Skin epidermis (tissue), 12 donors: ENCODE measurements at regions not wholly inside any gene's neighbourhood (a gene's known extent, or its start where the extent isn't known, plus 50 kb on each side); places are given as distances from the start of the nearest gene placed in this dataset.
"Not testable (repeated sequence)": the region's sequence is repeated elsewhere in the genome, so short reads cannot be mapped to it uniquely, and the experiment has no call there.

Source experiments
- H3K27ac ChIP-seq, 21 experiments: fragments of 200-600 bp; sonication (generic) in 11 of 21; one replicate each; pipeline ENCODE4 v1.5.0; 2020; ENCODE audit warnings: mild to moderate bottlenecking in 3 of 21, inconsistent platforms in 2 of 21, moderate library complexity in 2 of 21
- H3K4me3 ChIP-seq, 7 experiments: fragments of 200-600 bp; sonication (generic) in 2 of 7; one replicate each; pipeline ENCODE4 v1.5.0; 2020; ENCODE audit warnings: inconsistent platforms in 2 of 7, mild to moderate bottlenecking in 2 of 7, moderate library complexity in 1 of 7

DNA sequence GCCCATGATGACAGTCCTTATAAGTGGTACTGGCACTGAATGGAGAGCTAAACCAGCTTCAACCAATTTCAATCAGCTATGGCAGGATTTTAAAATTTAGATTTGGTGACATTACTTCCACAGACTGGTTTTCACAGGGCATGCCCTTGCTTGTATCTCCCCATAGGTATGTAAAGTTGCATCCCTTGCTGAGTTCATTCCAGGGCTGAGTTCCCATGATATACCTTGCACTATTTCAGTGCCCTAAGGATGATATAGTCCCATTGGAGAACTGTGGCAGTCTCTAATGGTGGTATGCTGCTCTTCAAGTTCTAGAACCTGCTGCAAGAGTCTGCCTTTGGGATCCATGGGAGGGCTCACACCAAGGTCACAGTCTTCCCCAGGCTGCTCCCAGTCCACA lies 232.7 kb upstream of the MOCS1 start:
- H3K4me3 ChIP-seq = no peak overlapping the region

DNA sequence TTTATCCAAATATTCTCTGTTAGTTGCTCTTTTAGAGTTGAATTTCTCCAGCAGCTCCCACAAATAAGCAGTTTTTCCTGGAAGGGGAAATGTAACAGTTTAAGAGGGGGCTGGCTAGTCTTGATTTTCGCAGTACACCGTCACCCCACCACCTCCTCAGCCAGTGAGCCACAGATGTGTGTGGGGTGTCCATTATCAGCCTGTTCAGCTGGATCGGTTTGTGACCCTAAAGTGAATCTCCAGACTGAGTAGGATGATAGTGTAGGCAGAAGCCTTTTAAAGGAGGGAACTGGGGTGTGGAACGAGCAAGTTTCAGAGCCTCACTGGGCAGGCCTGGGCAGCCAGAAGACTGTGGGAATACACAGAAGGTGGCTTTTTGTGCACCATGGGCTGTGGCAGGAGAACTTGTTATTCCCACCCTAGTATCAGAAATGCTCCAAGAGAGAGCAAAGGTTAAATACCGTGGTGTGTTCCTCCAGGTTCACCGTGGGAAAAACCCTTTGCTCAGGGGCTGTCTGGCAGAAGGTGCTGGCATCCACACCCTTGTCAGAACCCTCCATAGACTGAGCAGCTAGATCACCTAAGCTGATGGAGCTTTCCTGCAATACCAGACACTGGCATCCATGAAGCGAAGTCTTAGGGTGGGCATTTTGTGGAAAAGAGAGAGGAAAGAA lies 230.9 kb upstream of the MOCS1 start:
- no peak overlapping the region for H3K4me3 ChIP-seq
- H3K27ac ChIP-seq = peak overlapping the region in 6 of 21 experiments; percentile 18 to 58 (median 34)

More for the DNA sequence above, 232.7 kb upstream of the MOCS1 start:
- no peak overlapping the region for H3K27ac ChIP-seq

DNA sequence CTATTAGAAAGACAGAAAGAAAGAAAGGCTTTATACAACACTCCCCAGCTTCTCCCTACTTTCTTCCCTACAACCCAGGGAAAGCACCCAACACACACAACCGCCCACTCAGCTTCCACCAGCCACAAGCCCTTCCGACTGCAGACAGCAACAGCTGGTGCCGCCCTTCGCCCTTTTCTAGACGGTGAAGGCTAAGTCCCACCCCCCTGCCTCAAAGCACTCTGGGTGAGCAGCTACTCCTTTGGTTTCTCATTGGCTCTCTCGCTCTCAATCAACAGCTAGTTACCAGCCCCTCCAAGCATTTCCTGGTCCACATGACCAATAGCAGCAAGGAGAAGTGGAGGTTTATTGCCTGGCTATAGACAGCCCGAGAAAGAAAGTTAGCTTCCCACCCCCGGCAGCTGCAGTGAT lies 230.1 kb upstream of the MOCS1 start:
- Histone ChIP-seq H3K27ac (peak overlapping the region in 6 of 21 experiments; percentile 18 to 58 (median 46)), H3K4me3 (no peak overlapping the region)

DNA sequence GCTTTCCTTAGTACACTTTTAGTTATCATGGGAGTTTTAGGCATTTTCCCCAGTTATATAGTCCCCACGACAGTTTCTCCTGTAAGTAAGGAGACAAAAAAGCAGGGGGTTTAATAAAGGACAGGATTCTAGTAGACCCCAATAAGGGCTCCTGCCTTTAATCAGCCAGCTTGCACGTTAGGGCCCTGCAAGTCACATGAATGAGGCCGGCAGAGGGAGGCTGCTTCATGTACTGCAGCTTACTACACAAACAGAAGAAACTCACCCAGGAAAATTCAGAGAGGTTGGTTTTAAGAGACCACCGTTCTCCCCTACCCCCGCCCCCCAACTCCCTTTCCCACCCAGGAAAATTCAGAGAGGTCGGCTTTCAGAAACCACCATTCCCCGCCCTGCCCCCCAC lies 229.7 kb upstream of the MOCS1 start:
- H3K27ac ChIP-seq = peak overlapping the region in 3 of 21 experiments; percentile 49 to 58 (median 58)

DNA sequence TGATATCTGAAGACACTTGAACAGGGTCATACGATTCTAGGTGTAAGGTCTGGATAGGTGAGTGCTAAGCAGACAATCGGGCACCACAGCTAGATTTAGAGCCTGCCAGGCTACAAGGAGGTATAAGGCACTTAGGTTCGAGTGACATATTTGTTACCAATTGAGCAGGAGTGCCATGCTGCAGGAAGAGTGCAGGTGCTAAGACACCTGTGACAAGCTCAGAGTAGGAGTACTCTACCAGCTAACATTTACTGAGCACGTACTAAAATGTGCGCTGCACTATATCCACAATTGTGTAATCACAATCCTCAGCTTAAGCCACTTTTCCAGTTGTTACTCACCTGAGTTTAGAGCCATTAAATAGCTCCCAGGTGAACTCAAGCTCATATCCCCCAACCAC lies 227.8 kb upstream of the MOCS1 start:
- Histone ChIP-seq H3K27ac (no peak overlapping the region), H3K4me3 (no peak overlapping the region)

More for the DNA sequence above, 229.7 kb upstream of the MOCS1 start:
- H3K4me3 ChIP-seq = no peak overlapping the region

DNA sequence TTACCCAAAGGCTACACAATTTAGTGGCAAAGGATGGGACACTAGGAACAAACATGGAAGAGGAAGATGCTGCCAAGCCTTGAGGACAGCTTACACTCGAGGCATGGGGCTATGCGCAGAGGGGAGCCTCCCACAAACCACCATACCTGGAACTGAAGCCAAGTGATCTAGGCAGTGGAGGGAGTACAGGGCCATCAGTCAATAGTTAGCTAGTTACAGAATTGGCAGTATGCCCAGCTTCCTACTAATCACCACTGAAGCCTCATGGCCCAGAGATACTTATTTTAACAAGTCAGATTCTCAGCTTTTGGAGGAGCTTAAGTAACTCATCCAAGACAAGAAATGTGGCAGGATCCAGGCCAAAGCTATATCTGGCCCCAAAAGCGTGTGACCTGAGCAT lies 226.6 kb upstream of the MOCS1 start:
- Histone ChIP-seq H3K4me3 (no peak overlapping the region), H3K27ac (no peak overlapping the region)

DNA sequence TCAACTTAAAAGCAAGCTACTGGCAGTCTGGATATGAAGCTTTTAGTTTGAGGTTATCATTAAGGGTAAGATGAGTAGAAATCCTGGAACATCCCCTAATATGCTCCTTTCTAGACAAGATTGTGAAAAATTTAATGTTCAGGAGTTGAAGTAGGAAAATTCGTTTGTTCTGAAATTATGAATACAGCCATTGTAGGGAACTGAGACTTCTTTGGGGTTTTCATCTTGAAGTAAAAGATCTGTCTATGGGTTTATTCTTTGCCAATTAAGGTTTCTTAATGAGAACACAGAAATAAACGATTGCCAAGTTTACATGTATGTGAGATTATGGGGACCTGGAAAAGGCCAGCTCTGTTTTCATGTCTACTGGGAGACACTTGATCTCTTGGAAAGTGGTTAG lies 225.6 kb upstream of the MOCS1 start:
- H3K27ac ChIP-seq = no peak overlapping the region
- no peak overlapping the region for H3K4me3 ChIP-seq

DNA sequence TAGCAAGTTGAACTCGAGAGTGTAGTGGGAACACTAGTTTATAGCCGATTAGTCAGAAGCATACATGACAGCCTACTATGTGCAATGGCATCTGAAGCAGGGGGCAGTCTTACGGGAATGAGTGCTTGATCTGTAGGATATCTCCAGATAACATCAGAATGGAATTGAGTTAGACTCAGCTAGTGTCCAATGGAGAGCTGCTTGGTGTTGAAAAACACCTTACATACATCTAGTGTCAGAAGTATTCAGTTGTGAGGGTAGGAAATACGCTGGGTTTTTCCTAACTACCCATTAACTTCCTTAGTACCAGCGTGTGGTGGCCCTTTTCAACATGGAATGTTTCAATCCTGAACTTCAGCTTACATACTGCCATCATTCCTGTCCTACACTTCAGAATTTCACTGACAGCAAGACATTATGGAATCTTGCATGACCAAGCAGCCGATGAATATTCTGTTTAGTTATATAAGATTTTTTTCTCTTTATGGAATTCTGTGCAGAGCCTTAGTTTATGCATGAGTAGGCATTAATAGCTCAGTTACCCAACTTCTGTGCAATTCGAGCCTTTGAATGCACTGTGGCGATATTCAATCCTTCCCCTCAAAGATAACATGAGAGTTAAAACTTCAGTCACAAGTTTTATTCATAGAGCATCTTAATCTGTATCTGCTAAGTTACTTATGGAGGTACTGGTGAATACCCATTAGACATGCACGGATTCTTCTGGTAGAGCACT lies 218.6 kb upstream of the MOCS1 start:
- no peak overlapping the region for H3K27ac ChIP-seq
- H3K4me3 ChIP-seq = no peak overlapping the region

DNA sequence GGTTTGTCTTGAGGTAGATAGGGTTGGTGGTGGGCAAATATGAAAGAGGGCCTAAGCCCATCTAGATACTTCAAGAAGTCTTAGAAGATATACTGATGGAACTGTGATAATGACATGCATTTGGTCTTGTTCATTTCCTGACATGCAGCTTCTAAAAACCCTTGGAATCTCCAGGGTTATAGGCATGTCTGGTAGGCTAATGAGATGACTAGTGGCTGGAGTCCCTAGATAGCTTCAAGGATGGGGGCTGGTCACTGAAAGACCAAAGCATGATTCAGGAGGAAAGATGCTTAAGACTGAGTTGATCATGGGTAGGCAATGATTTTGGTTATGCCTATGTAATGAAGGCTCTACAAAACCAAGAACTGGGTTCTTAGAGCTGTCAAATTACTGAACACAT lies 217.9 kb upstream of the MOCS1 start:
- no peak overlapping the region for H3K27ac ChIP-seq
- H3K4me3 ChIP-seq = no peak overlapping the region

DNA sequence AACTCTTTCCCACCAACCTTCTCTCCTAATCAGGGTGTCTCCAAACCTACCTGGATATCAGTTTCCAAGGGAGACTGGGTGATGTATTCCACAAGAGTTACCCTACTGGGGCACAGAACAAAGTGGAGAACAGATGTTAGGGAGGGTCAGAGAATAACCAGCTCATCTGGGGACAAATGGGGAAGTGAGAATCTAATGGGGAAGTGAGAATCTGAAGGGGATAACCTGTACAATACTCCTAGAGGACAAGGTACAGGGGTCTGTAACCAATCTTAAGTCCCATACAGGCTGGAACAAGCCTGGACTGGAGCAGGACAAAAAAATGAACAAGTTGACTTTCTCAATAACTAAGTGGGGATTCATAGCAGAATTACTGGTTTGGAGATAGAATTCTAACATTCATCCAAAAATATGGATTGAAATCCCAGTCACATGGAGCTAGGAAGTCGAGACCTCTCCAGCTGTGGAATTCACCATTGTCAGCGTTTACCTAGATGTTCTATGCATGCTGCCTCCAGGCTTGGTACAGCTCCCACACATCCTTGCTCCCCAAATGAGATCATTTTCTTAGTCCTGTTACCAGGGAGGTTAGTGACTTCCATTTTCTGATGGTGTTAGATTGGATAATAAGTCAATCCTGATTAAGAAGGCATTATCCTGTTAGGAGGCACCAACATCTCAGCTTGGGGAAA lies 214.8 kb upstream of the MOCS1 start:
- H3K27ac ChIP-seq = no peak overlapping the region
- H3K4me3 ChIP-seq = no peak overlapping the region

DNA sequence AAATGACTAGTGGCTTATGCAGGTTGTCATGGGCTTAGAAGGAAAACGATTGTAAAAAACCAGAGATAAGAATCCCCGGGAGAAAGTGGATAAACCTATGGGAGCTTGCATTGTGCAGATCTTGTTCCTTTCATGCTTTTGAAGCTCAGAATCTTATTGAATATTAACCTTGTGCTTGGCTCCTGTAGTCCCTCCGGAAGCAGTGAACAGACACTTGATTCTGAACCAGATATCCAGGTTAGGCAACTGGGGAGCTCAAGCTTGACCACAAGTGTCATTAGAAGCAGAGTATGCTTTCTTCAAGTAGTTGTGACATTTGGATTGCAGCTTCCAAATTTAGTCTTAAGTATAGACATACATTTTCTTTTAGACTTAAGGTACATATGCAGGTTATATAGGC lies 212.6 kb upstream of the MOCS1 start:
- no peak overlapping the region for H3K27ac ChIP-seq
- H3K4me3 ChIP-seq = no peak overlapping the region

DNA sequence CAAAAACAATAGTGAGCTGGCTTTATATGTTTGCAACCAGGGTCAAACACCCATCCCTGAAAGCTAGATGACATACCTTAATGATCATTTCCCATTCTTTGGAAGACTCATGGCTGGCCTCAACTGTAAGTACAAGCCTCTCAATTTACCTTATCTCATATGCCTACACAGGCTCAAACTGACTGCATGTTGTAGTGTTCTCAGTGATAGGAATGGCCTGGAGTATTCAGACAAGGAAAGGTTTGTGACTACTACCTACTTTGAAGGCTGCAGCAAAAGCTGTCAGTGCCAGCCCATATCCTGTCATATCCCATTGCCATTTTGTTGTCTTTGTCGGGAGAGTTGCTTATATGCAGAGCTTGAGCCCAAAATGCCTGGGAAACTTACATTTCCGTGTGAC lies 205.2 kb upstream of the MOCS1 start:
- no peak overlapping the region for H3K27ac ChIP-seq
- H3K4me3 ChIP-seq = no peak overlapping the region

DNA sequence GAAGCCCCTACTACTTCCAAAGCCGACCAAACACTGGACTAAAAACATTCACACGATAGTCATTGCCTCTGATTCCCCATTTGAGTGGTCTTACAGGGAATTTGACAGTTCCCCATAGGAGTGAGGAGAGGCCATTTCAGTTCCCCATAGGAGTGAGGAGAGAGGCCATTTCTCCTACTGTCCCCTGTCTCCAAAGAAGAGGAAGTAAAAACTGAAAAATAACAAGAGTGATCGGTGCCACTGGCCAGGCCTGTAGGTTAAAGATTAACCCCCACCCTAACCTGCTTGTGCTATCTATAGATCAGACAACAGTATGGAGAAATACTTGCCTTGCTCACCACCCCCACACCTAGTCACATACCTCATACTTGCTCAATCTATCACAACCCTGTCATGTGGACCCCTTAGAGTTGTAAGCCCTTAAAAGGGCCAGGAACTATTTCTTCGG lies 204.0 kb upstream of the MOCS1 start:
- H3K27ac ChIP-seq = no peak overlapping the region
- H3K4me3 ChIP-seq = no peak overlapping the region

DNA sequence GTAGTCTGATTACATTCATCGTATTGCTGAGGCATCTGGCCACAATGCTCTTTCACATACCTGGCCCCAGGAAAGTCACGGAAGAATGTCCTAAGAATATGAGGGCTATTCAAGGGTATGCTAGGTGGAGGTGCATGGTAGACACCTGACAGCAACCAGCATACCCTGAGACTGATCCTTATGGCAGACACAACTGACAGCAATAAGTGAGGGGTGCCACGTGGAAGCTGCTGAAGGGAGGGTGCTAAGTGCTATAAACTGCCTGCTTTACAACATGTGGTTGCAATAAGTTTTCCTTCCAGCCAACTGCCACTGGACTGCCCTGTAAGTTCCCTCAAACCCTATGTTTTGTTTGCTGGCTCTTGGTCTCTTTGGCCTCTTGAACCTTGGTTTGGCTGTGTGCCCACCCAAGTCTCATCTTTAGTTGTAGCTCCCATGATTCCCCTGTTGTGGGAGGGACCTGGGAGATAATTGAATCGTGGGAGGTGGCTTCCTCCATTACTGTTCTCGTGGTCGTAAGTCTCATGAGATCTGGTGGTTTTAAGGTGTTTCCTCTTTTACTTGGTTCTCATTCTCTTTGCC lies 201.3 kb upstream of the MOCS1 start:
- no peak overlapping the region for H3K27ac ChIP-seq
- H3K4me3 ChIP-seq = no peak overlapping the region

DNA sequence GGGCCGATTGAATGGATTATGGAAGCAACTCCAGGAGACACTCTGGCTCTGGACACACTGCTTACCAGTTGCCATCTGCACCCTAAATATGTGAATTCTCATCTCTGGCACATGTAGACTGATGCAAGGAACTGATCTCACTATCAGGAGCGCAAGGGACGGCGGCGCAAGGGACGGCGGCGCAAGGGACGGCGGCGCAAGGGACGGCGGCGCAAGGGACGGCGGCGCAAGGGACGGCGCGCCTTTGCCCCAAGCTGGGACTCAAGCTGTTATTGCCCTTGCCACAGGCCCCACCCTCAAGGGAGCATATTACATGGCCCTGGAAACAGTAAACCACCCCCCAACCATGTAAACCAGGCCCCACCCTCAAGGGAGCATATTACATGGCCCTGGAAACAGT lies 199.7 kb upstream of the MOCS1 start:
- not testable (repeated sequence) for H3K4me3 ChIP-seq, H3K27ac ChIP-seq

DNA sequence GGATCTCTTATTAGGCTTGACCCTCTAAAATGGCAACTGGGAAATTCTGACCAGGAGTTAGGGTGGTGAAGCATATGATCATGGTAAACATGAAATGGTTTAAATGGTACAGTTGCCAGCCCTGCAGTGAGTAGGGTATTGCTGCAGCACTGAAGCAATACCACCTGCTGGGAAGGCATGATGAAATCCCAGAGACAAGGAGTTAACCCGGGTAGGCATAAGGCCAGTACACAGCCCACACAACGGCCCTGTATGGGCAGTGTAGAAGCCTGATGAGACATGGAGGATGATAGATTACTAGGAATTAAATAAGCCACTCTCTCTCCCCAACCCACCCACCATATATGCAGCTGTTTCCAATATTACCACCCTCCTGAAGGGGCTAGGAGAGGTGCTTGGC lies 197.4 kb upstream of the MOCS1 start:
- Histone ChIP-seq H3K4me3 (no peak overlapping the region), H3K27ac (no peak overlapping the region)

DNA sequence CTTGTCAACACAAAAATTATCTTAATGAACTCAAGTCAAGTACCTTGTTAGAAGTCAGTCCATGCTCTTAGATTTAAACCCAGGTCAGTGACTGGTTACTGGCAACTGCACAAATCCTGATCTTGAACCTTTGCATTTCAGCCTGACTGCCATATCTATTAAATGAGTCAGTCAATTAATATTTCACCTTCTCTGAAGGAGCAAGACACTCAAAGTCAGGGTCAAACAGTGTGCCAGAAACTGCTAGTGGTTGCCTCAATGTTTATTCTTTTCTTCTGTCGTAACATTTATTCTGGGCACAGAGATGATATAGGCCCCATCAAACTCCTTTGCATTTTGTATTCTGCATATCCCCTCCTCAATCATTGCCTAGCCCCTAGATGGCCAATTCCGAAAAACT lies 193.9 kb upstream of the MOCS1 start:
- Histone ChIP-seq H3K4me3 (no peak overlapping the region), H3K27ac (no peak overlapping the region)

DNA sequence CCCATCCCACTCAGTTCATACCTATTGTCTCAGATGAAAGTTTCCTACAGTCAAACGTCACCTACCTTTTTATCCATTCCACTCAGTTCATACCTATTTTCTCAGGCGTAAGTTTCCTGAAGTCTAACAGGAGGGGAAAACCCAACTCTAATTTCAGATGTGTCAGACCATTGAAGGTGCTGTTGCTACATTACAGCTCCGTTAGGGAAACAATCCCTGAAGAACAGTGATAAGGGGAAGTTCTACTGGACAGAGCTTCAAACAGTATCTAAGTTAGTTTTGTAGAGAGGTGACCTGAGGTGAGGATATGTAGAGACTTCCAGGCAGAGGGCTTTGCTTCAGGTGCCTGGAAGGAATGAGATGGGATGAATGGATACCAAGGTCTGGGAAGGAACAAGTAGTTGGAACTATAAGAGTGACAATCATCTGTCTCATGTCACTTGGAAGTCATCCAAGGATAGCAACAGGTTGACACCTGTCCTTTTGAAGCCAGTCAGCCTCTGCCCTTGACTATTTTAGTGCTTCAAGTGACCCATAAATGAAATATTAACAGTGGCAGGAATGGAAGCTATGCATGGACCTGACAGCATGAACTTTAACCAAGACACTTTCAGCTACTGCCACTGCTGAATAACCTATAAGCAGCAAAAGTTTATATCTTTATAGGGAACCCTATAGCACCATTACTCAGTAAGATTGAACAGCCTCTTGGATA lies 191.6 kb upstream of the MOCS1 start:
- Histone ChIP-seq H3K27ac (no peak overlapping the region), H3K4me3 (no peak overlapping the region)

DNA sequence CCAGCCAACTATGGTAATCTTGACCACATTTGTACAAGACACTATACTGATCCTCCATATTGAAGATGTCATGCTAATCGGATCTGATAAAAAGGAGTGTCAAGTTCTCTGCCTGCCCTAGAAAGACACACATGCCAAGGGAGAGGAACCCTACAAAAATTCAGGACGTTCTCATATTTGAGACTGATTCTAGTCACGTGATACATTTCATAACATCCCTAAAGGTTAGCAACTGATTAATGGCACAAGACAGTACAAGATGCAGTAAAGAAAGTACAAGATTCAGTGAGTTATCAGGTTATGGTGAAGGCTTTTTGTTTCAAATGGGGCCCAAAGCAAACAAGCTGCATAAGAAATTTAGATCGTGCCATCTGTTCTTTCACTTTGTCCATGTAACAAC lies 190.7 kb upstream of the MOCS1 start:
- Histone ChIP-seq H3K4me3 (no peak overlapping the region), H3K27ac (no peak overlapping the region)

DNA sequence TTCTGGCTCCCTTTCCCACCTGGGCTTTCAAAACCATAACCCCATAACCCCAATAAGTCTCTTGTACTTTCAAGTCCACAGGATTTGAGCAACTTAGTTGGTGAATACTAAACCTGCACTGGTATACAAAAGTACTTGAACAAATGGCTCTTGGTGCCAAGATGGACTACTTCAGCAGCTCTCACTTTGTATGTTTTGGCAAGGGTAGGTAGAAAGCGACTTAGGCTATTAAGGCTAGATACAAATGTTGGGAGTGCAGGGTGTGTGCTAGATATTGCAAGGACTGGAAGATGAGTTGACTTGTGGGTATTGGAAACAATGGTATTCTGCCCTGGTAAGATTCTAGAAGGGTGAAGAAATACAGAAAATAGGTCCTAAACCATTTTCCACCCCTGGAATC lies 182.6 kb upstream of the MOCS1 start:
- Histone ChIP-seq H3K4me3 (no peak overlapping the region), H3K27ac (no peak overlapping the region)
